Dermis microvascular lymphatic vessel endothelial cell (primary cell): ENCODE measurements at regions not wholly inside any gene's neighbourhood (a gene's known extent, or its start where the extent isn't known, plus 50 kb on each side); places are given as distances from the start of the nearest gene placed in this dataset.

Source experiments
- DNase-seq, 2 donors: peaks; one replicate each; pipeline versions ENCODE4 v3.0.0 to v3.0.0-alpha.2; 2010; ENCODE audit warnings: low read depth in 2 of 2

- DNase-seq, result no peak
These were observed 286.4 kb upstream of the SP4 start for GRCh38 chr7:21141476-21141875.

- DNase-seq, result no peak
These were observed 285.8 kb upstream of the SP4 start for GRCh38 chr7:21142081-21142480.

- DNase-seq, result no peak
These were observed 281.1 kb upstream of the SP4 start for GRCh38 chr7:21146642-21147423.

GRCh38 chr7:21149809-21150208 lies 278.1 kb upstream of the SP4 start:
- no peak for DNase-seq

GRCh38 chr7:21154614-21155013 lies 273.3 kb upstream of the SP4 start:
- DNase-seq, result no peak

- no peak for DNase-seq
These were observed 268.4 kb upstream of the SP4 start for GRCh38 chr7:21159506-21159905.

- no peak for DNase-seq
These were observed 267.5 kb upstream of the SP4 start for GRCh38 chr7:21160401-21160800.

- no peak for DNase-seq
These were observed 259.9 kb upstream of the SP4 start for GRCh38 chr7:21167942-21168341.

GRCh38 chr7:21169667-21170580 lies 258.0 kb upstream of the SP4 start:
- DNase-seq, result no peak

- no peak for DNase-seq
These were observed 255.1 kb upstream of the SP4 start for GRCh38 chr7:21172800-21173199.

GRCh38 chr7:21173436-21173835 lies 254.4 kb upstream of the SP4 start:
- no peak for DNase-seq

GRCh38 chr7:21175714-21176113 lies 252.2 kb upstream of the SP4 start:
- DNase-seq, result no peak

GRCh38 chr7:21184942-21185652 lies 242.8 kb upstream of the SP4 start:
- no peak for DNase-seq

GRCh38 chr7:21185653-21186265 lies 242.1 kb upstream of the SP4 start:
- DNase-seq, result no peak

- DNase-seq, result no peak
These were observed 236.4 kb upstream of the SP4 start for GRCh38 chr7:21191321-21192073.

GRCh38 chr7:21192657-21193056 lies 235.2 kb upstream of the SP4 start:
- no peak for DNase-seq

GRCh38 chr7:21193895-21194294 lies 234.0 kb upstream of the SP4 start:
- no peak for DNase-seq

GRCh38 chr7:21194936-21195335 lies 232.9 kb upstream of the SP4 start:
- DNase-seq, result no peak

- DNase-seq, result no peak
These were observed 229.0 kb upstream of the SP4 start for GRCh38 chr7:21198921-21199320.

GRCh38 chr7:21200503-21200902 lies 227.4 kb upstream of the SP4 start:
- DNase-seq, result no peak

GRCh38 chr7:21214657-21215056 lies 213.2 kb upstream of the SP4 start:
- no peak for DNase-seq
